ENCODE measurements at regions not wholly inside any gene's neighbourhood (a gene's known extent, or its start where the extent isn't known, plus 50 kb on each side); places are given as distances from the start of the nearest gene placed in this dataset.
A peak's percentile ranks its signal among the peaks of the same experiment; 100 is the strongest.

GRCh38 chr3:177721864-177722785, 524.8 kb upstream of the TBL1XR1 start:
- in situ Hi-C loops (cut with HindIII; ENCODE audit: low sequenced_read_pairs), result no loop called here

GRCh38 chr3:177724020-177724638, 526.8 kb upstream of the TBL1XR1 start:
- in situ Hi-C loops (cut with HindIII; ENCODE audit: low sequenced_read_pairs), result no loop called here
- H3K4me3 ChIP-seq (ENCODE audit: low read depth, low read length), result no peak overlapping the region
- TF ChIP-seq, protein P1, sequence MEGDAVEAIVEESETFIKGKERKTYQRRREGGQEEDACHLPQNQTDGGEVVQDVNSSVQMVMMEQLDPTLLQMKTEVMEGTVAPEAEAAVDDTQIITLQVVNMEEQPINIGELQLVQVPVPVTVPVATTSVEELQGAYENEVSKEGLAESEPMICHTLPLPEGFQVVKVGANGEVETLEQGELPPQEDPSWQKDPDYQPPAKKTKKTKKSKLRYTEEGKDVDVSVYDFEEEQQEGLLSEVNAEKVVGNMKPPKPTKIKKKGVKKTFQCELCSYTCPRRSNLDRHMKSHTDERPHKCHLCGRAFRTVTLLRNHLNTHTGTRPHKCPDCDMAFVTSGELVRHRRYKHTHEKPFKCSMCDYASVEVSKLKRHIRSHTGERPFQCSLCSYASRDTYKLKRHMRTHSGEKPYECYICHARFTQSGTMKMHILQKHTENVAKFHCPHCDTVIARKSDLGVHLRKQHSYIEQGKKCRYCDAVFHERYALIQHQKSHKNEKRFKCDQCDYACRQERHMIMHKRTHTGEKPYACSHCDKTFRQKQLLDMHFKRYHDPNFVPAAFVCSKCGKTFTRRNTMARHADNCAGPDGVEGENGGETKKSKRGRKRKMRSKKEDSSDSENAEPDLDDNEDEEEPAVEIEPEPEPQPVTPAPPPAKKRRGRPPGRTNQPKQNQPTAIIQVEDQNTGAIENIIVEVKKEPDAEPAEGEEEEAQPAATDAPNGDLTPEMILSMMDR (IDR thresholded peaks at IDR 0.05; ENCODE audit: low read depth, low read length), result no peak
- no peak for DNase-seq (ENCODE audit: low read depth, low spot score)

More at GRCh38 chr3:177721864-177722785, 524.8 kb upstream of the TBL1XR1 start:
- H3K4me3 ChIP-seq (ENCODE audit: low read depth, low read length), result no peak overlapping the region
- TF ChIP-seq, protein P1 (IDR thresholded peaks at IDR 0.05; ENCODE audit: low read depth, low read length), result no peak
- no peak for DNase-seq (ENCODE audit: low read depth, low spot score)

GRCh38 chr3:177725165-177725564, 527.9 kb upstream of the TBL1XR1 start:
- no peak for DNase-seq (ENCODE audit: low read depth, low spot score)
- TF ChIP-seq, protein P1 (IDR thresholded peaks at IDR 0.05; ENCODE audit: low read depth, low read length), result no peak
- no peak overlapping the region for H3K4me3 ChIP-seq (ENCODE audit: low read depth, low read length)
- in situ Hi-C loops (cut with HindIII; ENCODE audit: low sequenced_read_pairs), result no loop called here

- in situ Hi-C loops (cut with HindIII; ENCODE audit: low sequenced_read_pairs), result no loop called here
- TF ChIP-seq, protein P1 (IDR thresholded peaks at IDR 0.05; ENCODE audit: low read depth, low read length), result no peak
- no peak for DNase-seq (ENCODE audit: low read depth, low spot score)
- no peak overlapping the region for H3K4me3 ChIP-seq (ENCODE audit: low read depth, low read length)
These were observed 529.5 kb upstream of the TBL1XR1 start for GRCh38 chr3:177726807-177727206.

DNA sequence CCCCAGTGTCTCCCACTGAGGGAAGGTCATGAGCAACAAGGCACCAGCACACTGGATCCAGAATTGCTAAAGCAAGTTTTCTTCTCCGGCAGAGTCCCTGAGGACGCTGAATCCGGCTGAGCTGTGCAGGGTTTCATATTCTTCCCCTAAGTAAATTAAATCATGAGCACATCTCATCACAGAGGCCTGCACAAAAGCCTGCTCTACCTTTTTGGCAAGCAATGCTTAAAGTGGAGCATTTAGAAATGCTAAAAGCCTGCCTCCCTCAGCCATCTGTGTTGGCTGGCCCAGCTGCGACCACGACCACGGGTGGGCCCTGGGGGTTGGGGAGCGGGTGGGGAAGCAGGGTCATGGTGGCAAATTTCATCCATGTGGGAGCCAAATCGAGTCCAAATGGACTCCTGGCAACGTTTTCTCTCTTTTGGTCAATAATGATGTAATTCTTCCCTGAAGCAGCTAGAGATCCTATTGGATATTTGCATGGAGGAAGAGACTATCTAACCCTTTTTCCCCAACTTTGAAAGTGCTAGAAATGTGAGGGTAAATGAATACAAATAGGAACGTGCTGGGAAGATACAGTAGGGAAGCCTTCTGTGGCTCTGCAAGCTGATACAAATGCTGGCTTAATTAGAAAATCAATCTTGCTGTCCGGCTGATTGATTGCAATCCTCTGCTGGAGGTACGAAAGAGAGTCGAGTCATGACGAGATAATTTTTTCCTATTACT, 532.8 kb upstream of the TBL1XR1 start:
- H3K4me3 ChIP-seq (ENCODE audit: low read depth, low read length), result no peak overlapping the region
- in situ Hi-C loops (cut with HindIII; ENCODE audit: low sequenced_read_pairs), result no loop called here
- TF ChIP-seq, protein P1 (IDR thresholded peaks at IDR 0.05; ENCODE audit: low read depth, low read length), result no peak
- peak; percentile 75 for DNase-seq (ENCODE audit: low read depth, low spot score)

GRCh38 chr3:177730814-177731213, 533.5 kb upstream of the TBL1XR1 start:
- TF ChIP-seq, protein P1 (IDR thresholded peaks at IDR 0.05; ENCODE audit: low read depth, low read length), result no peak

More at GRCh38 chr3:177730814-177731213, 533.5 kb upstream of the TBL1XR1 start:
- no peak for DNase-seq (ENCODE audit: low read depth, low spot score)
- in situ Hi-C loops (cut with HindIII; ENCODE audit: low sequenced_read_pairs), result no loop called here
- H3K4me3 ChIP-seq (ENCODE audit: low read depth, low read length), result no peak overlapping the region

Measured in astrocyte of the spinal cord (primary cell).